Activated naive CD4-positive, alpha-beta T cell treated with anti-CD3 and anti-CD28 coated beads, Interleukin-2, amount 50 U/mL, for 24 hours (primary cell): ENCODE measurements at regions not wholly inside any gene's neighbourhood (a gene's known extent, or its start where the extent isn't known, plus 50 kb on each side); places are given as distances from the start of the nearest gene placed in this dataset.

ENCODE experiments used
- H3K27ac Mint-ChIP-seq: one replicate; pipeline ENCODE4 v1.8.0; 2021; ENCODE audit warnings: mild to moderate bottlenecking, mixed read lengths
- H3K27me3 Mint-ChIP-seq: one replicate; pipeline ENCODE4 v1.8.0; 2021; ENCODE audit warnings: mixed read lengths
- H3K36me3 Mint-ChIP-seq: one replicate; pipeline ENCODE4 v1.8.0; 2021; ENCODE audit warnings: mixed read lengths
- H3K4me1 Mint-ChIP-seq: one replicate; pipeline ENCODE4 v1.8.0; 2021; ENCODE audit warnings: mixed read lengths
- H3K4me3 Mint-ChIP-seq: one replicate; pipeline ENCODE4 v1.8.0; 2021; ENCODE audit warnings: mild to moderate bottlenecking, mixed read lengths
- H3K9me3 Mint-ChIP-seq: one replicate; pipeline ENCODE4 v1.8.0; 2021; ENCODE audit warnings: mixed read lengths

DNA sequence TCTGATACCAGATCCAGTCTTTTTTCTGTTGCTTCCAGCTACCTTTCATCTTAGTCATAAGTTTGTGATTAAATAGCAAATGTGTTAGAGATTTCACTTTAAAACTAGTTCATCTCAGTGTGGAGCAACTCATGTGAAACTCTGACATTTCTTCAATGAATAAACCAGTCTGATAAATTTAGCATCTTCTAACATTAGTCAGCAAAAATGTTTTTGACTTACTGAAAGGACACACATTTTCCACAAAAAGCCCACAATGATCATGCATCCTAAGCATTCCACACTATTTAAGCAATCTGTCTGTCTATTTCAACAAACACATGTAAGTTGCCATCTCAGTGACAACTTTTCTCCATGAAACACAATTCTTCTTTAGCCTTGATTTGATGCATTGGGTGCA is 222.2 kb upstream of the SLC35B3 start:
- Mint-ChIP-seq H3K4me3 (no peak overlapping the region), H3K27ac (no peak overlapping the region), H3K4me1 (no peaks in the 10 kb centered on the region), H3K36me3 (no peaks in the 10 kb centered on the region), H3K27me3 (no peaks in the 10 kb centered on the region), H3K9me3 (no peaks in the 10 kb centered on the region)

DNA sequence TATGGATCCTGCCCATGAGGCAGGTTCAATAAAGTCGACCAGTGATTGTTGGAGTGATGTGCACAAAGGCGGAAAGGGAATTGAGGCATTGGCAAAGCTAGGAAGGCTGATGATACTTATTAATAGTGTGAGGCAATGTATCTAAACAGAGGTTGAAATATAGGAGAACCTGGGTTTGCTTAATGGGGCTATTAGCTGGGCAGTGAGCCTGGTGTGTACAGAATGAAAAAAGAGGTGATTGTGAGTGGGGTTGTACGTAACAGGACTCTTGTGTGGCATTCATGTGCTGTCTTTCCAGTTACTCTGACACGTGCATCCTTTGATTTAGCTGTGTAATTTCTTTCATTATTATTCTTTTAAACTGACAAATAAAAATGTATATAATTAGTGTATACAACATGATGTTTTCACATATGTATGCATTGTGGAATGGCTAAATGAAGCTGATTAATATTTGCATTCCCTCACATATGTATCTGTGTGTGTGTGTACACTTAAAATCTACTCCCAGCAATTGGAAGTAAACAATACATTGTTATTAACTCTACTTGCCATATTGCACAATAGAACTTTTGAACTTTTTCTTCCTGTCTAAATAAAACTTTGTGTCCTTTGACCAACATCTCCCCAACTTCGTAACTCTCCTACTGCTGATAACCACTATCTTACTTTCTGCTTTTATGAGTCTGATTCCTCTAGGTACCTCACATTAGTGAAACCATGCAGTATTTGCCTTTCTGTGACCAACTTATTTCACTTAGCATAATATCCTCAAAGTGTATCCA is 220.5 kb upstream of the SLC35B3 start:
- H3K4me1 Mint-ChIP-seq: no peaks in the 10 kb centered on the region
- no peaks in the 10 kb centered on the region for H3K9me3 Mint-ChIP-seq
- H3K27ac Mint-ChIP-seq: no peak overlapping the region
- H3K36me3 Mint-ChIP-seq: no peaks in the 10 kb centered on the region
- no peak overlapping the region for H3K4me3 Mint-ChIP-seq
- no peaks in the 10 kb centered on the region for H3K27me3 Mint-ChIP-seq

DNA sequence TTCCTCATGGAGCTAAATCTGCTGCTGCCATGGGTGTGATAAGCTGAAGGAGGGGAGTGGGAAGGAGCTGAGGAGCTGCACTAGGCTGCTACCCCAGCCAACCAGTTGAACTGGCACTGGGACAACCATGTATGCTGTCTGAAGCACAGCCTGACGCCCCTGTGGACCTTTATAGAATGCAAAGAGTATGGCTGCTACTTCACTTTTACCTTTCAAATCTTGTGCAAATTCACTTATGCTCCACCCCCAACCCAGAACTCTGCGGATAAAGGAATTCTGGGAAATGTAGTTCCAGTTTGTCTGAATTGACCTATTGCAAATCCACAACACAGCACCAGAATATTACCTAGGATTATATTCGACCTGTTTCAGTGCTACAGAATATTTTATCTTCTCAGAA is 217.4 kb upstream of the SLC35B3 start:
- H3K27ac Mint-ChIP-seq: no peak overlapping the region
- H3K36me3 Mint-ChIP-seq: no peaks in the 10 kb centered on the region
- no peaks in the 10 kb centered on the region for H3K9me3 Mint-ChIP-seq
- H3K4me1 Mint-ChIP-seq: no peaks in the 10 kb centered on the region
- no peak overlapping the region for H3K4me3 Mint-ChIP-seq
- H3K27me3 Mint-ChIP-seq: no peaks in the 10 kb centered on the region

DNA sequence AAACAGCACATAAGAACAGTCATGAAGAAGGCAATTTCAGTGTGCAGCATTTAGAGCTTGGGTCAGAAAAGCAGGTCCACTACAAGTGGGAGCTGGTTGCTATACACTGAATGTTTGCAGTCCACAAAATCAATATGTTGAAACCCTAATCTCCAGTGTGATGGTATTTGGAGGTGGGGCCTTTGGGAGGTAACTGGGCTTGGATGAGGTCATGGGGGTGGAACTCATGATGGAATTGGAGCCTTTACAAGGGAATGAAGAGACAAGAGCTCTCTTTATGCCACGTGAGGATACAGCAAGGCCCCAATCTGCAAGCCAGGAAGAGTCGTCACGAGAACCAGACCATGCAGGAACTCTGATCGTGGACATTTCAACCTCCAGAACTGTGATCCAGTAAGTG is 216.7 kb upstream of the SLC35B3 start:
- no peaks in the 10 kb centered on the region for H3K4me1 Mint-ChIP-seq
- no peaks in the 10 kb centered on the region for H3K9me3 Mint-ChIP-seq
- H3K36me3 Mint-ChIP-seq: no peaks in the 10 kb centered on the region
- H3K27ac Mint-ChIP-seq: no peak overlapping the region
- H3K4me3 Mint-ChIP-seq: no peak overlapping the region
- no peaks in the 10 kb centered on the region for H3K27me3 Mint-ChIP-seq

DNA sequence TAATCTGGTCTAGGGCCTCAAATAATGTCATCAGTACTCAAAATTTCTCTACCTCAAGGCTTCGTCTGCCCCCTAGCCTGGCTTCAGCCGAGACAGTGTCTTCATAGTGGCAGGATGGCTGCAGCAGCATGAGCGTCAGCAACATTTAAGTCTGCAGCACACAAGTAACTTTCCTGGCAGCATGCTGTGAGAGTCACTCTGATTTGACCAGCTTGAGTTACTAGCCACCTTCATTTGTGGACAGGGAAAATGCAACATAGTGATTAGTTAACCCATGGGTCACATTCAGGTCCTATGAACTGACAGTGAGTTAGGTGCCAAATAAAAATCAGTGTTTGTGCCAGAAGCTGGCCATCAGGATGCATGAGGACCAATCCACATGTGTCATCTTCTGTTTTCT is 209.9 kb upstream of the SLC35B3 start:
- Mint-ChIP-seq H3K27me3 (no peaks in the 10 kb centered on the region), H3K4me1 (no peaks in the 10 kb centered on the region), H3K4me3 (no peak overlapping the region), H3K9me3 (peaks cover 9% of the 10 kb centered on the region), H3K36me3 (no peaks in the 10 kb centered on the region), H3K27ac (no peak overlapping the region)

DNA sequence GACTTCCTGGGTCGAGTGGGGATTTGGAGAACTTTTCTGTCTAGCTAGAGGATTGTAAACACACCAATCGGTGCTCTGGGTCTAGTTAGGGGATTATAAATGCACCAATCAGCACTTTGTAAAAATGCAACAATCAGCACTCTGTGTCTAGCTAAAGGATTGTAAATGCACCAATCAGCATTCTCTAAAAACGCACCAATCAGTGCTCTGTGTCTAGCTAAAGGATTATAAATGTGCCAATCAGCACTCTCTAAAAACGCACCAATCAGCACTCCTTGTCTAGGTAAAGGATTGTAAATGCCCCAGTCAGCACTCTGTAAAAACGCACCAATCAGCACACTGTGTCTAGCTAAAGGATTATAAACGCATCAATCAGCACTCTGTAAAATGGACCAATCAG is 209.0 kb upstream of the SLC35B3 start:
- no peaks in the 10 kb centered on the region for H3K27me3 Mint-ChIP-seq
- no peaks in the 10 kb centered on the region for H3K36me3 Mint-ChIP-seq
- no peak overlapping the region for H3K27ac Mint-ChIP-seq
- peaks cover 9% of the 10 kb centered on the region for H3K9me3 Mint-ChIP-seq
- H3K4me3 Mint-ChIP-seq: no peak overlapping the region
- H3K4me1 Mint-ChIP-seq: no peaks in the 10 kb centered on the region

DNA sequence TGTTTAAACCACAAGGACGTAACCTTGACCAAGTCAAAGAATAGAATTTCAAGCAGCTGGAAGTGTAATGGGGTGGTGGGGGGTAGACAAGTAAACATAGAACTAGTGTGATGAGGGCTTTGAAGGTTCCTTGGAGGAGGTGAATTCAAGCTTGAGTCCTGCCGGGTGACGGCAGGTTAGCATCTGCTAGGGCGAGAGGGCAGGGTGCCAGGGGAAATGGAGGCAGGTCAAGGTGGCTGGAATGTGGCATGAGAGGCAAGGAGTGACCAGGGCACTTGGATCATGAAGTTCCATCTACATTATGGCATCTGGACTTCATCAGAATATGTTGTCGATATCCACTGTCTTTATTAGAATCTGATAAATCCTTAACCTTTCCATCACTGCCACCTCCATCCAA is 207.5 kb upstream of the SLC35B3 start:
- H3K4me1 Mint-ChIP-seq: no peaks in the 10 kb centered on the region
- no peak overlapping the region for H3K27ac Mint-ChIP-seq
- peaks cover 9% of the 10 kb centered on the region for H3K9me3 Mint-ChIP-seq
- no peak overlapping the region for H3K4me3 Mint-ChIP-seq
- no peaks in the 10 kb centered on the region for H3K36me3 Mint-ChIP-seq
- H3K27me3 Mint-ChIP-seq: no peaks in the 10 kb centered on the region

DNA sequence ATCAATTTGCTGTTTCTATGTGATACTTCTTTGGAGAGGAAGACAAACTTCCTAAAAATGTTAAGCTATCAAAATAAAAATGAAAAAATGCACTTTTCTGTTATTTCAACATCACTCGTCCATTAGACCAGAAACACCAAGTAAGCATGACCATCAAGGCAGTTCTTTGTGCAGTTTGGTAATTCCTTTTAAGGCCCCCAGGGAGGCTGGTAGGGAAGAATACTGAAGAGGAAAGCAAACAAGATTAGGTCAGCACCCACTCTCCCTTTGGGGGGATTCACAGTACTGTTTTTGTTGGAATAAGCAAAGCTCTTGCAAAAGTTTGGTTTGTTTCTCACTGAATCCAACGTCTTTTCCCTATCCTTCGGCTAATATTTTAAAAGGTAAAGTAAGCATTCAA is 206.8 kb upstream of the SLC35B3 start:
- Mint-ChIP-seq H3K27me3 (no peaks in the 10 kb centered on the region), H3K4me3 (no peak overlapping the region)

DNA sequence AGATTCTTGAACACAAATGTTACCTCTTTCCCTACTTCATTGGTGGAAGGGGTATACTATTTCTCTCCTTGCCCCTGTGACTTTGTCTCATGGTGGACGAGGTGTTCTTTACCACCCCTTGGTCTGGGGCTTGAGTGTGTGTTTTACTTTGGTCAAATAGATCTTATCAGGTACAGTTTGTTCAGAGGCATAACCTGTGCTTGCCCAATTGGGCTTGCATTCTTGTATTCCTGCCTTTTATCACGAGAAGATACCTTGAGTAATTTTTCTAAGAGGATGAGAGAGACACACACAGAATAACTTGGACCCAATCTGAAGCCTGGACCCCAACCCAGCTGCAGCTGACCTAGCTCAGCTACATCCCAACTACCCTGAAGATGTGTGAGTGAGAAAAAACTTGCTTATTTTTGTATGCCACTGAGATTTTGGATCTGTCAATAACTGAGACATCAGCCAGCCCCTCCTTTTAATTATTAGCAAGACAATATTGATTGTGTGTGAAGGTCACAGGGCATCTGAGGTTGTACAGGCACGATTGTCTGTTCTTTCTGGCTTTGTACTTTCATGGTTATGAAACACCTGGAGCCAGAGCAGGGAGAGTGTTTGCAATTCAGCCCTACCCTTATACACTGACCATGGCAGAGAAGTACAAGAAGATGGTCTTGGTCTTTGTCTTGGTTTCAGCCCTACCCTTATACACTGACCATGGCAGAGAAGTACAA is 204.7 kb upstream of the SLC35B3 start:
- no peaks in the 10 kb centered on the region for H3K27me3 Mint-ChIP-seq
- no peak overlapping the region for H3K27ac Mint-ChIP-seq
- peaks cover 9% of the 10 kb centered on the region for H3K9me3 Mint-ChIP-seq
- no peaks in the 10 kb centered on the region for H3K36me3 Mint-ChIP-seq
- no peak overlapping the region for H3K4me3 Mint-ChIP-seq
- no peaks in the 10 kb centered on the region for H3K4me1 Mint-ChIP-seq

More for the DNA sequence above, 206.8 kb upstream of the SLC35B3 start:
- H3K36me3 Mint-ChIP-seq: no peaks in the 10 kb centered on the region
- H3K9me3 Mint-ChIP-seq: peaks cover 9% of the 10 kb centered on the region
- H3K27ac Mint-ChIP-seq: no peak overlapping the region
- no peaks in the 10 kb centered on the region for H3K4me1 Mint-ChIP-seq

DNA sequence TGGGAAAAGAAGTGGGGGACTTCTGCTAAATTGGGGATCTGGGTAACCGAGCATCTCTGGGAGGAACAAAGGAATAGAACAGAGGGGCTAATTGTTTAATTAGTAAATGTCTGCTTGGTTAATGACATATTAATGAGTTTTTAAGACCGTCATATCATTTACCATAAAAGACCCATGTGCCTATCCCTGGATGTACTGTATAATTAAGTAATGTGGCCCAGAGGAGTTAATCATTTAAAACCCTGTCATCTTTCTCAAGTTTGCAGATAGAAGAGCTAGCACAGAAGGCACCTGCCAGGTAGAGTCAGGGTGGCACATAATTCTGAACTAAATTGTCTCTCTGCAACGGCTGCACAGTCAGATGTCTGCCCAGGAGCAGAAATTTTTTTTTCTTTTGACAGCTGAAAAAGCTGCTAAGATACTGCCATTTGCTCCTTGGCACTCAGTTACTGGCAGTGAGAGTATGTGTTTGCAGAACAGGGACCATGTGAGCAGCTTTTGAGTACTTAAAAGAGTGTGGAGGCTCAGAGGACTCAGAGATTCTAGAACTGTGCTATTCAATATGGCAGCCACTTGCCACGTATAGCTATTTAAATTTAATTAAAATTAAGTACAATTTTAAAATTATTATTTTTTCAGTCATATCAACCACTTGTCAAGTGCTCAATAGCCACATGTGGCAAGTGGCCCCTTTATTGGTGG is 202.7 kb upstream of the SLC35B3 start:
- Mint-ChIP-seq H3K4me1 (no peaks in the 10 kb centered on the region), H3K4me3 (no peak overlapping the region), H3K9me3 (no peaks in the 10 kb centered on the region), H3K27ac (no peak overlapping the region), H3K36me3 (no peaks in the 10 kb centered on the region), H3K27me3 (no peaks in the 10 kb centered on the region)

DNA sequence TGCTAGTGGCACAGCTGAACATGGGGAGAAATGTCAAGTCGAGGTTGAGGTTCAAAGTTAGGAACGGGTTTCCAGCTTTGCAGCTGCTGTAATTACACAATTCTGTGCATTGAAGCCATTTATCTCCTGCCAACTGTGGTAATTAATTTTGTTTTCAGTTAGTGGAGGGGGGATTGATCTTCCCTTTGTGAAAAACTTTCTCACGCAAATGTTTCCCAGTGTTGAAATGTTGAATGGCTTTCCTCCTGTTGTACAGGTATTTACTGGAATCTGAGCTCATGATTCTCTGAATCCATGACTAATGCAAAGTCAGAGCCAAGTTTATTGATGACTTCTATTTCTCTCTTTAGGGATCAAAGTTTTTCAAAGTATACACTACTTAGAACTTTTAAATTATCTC is 198.4 kb upstream of the SLC35B3 start:
- Mint-ChIP-seq H3K36me3 (no peaks in the 10 kb centered on the region), H3K4me3 (no peak overlapping the region), H3K27me3 (no peaks in the 10 kb centered on the region), H3K9me3 (no peaks in the 10 kb centered on the region), H3K4me1 (no peaks in the 10 kb centered on the region), H3K27ac (no peak overlapping the region)

DNA sequence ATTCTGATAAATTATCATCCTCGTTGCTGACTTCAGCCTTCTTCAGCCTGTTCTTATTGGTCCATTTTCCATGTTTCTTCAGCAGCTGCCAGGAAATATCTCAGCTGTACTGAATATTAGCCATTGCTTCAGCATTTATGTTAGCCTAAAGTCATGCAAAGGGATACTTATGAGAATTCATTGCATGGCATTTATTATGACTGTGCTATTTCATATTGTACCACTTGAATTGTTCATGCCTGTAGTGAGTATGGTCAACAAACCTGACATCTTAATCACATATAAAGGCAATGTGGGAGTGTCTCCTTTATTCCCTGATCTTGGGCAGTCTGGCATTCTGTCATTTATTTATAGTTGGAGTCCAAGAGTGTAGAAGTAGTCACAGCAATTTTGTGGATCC is 193.4 kb upstream of the SLC35B3 start:
- Mint-ChIP-seq H3K9me3 (no peaks in the 10 kb centered on the region), H3K4me1 (no peaks in the 10 kb centered on the region), H3K4me3 (no peak overlapping the region), H3K27ac (no peak overlapping the region), H3K27me3 (no peaks in the 10 kb centered on the region), H3K36me3 (no peaks in the 10 kb centered on the region)

DNA sequence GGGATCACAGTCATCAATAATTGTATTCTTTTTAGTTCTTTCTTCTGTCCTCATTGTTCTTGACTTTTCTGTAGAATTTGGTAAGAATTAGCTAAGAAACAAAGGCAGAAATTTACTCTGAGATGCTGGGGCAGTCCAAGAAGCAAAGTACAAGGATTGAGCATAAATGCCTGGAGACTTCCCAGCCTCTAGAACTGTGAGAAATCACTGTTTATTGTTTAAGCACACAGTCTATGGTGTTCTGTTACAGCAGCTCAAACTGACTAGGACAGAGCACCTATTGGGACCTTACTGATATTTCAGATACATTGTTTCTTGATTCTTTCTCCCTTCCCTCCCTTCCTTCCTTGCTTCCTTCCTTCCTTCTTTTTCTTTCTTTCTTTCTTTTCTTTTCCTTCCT is 192.7 kb upstream of the SLC35B3 start:
- H3K27ac Mint-ChIP-seq: no peak overlapping the region
- H3K9me3 Mint-ChIP-seq: no peaks in the 10 kb centered on the region
- no peaks in the 10 kb centered on the region for H3K4me1 Mint-ChIP-seq

DNA sequence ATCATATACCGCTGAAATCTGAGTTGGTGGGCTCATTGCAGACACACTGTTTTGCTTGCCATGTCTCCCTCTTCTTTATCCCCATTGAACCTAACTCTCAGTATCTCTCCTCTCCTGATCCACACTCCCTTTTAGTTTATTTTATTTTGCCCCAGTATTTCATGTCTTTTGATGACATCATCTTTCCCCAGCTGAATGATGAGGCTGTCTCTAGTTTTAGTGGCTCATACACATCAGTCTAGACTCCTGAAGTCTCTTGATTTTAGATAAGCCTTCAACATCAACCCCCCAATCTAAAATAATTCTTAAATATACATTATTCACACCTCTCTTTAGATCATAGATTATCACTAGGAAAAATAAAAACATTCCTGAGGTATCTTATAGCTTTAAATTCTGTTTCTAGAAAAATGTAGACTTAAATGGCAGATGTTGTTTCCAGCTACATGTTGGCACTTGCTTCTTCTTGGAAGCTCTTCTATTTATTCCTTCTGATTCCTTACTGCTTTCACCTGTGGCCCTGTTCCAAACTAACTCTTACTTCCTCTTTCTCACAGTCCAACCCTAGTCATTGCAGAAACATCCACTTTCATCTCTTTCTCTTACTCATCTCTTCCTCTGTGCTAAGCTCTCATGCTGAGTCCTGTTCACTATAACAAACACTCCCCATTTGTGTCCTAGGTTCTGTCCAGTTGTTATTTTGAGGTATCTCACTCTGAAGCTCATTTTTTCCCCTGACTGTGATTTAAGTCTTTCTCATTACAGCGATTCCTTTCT is 191.9 kb upstream of the SLC35B3 start:
- no peaks in the 10 kb centered on the region for H3K36me3 Mint-ChIP-seq

More for the DNA sequence above, 192.7 kb upstream of the SLC35B3 start:
- Mint-ChIP-seq H3K27me3 (no peaks in the 10 kb centered on the region), H3K36me3 (no peaks in the 10 kb centered on the region), H3K4me3 (no peak overlapping the region)

DNA sequence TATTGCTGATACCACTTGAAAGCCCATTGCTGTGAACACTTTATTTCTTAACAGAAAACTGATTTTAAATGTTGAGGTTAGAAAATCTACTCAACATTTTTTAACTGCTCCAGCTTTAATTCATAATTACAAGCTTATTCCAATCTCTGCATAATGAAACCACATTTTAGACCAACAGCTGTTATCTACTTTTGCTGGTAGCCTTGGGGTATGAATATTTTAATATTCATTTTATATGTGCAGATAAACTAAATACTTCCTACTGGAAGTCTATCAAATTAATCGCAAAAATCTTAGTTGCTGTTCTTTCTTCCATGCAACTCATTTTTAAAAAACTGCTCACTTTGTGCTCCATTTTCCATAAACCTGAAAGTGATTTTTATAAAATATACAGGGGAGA is 189.3 kb upstream of the SLC35B3 start:
- H3K36me3 Mint-ChIP-seq: no peaks in the 10 kb centered on the region
- no peaks in the 10 kb centered on the region for H3K4me1 Mint-ChIP-seq
- no peaks in the 10 kb centered on the region for H3K27me3 Mint-ChIP-seq
- H3K4me3 Mint-ChIP-seq: no peak overlapping the region
- H3K9me3 Mint-ChIP-seq: no peaks in the 10 kb centered on the region
- H3K27ac Mint-ChIP-seq: no peak overlapping the region

More for the DNA sequence above, 191.9 kb upstream of the SLC35B3 start:
- Mint-ChIP-seq H3K27me3 (no peaks in the 10 kb centered on the region), H3K27ac (no peak overlapping the region), H3K4me3 (no peak overlapping the region), H3K9me3 (no peaks in the 10 kb centered on the region), H3K4me1 (no peaks in the 10 kb centered on the region)
